GM12875 (cell line): ENCODE measurements at regions not wholly inside any gene's neighbourhood (a gene's known extent, or its start where the extent isn't known, plus 50 kb on each side); places are given as distances from the start of the nearest gene placed in this dataset.

Experiments used
- H3K4me3 ChIP-seq: one replicate; pipeline ENCODE4 v1.5.1; 2011; ENCODE audit warnings: low read depth, low read length, control low read depth
- TF ChIP-seq, protein P1 (sequence below): IDR thresholded peaks from 2 replicates; pipeline ENCODE4 v1.5.1; 2011; ENCODE audit warnings: low read depth, mild to moderate bottlenecking, control low read depth, inconsistent platforms, low read length, moderate library complexity, borderline replicate concordance; ENCODE audit not compliant: insufficient read depth

DNA sequence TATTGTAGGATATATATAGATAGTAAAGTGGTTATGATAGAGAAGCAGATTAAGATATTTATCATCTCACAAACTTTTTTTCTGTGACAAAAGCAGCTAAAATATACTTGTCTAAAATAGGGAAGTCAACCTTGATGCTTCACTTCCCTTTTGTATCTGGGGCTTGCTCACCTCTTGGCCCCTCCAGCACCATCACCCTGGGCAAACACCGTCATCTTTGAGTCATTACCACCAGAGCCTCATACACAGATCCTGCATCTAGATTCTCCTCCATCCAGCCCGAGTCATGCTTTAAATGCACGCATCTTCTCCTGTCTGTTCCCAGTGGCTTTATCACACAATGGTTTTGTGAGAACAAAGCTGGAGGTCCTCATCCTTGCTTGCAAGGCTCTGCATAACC, 1062.7 kb upstream of the EEF2KMT start:
- no peak overlapping the region for H3K4me3 ChIP-seq
- TF ChIP-seq, protein P1, sequence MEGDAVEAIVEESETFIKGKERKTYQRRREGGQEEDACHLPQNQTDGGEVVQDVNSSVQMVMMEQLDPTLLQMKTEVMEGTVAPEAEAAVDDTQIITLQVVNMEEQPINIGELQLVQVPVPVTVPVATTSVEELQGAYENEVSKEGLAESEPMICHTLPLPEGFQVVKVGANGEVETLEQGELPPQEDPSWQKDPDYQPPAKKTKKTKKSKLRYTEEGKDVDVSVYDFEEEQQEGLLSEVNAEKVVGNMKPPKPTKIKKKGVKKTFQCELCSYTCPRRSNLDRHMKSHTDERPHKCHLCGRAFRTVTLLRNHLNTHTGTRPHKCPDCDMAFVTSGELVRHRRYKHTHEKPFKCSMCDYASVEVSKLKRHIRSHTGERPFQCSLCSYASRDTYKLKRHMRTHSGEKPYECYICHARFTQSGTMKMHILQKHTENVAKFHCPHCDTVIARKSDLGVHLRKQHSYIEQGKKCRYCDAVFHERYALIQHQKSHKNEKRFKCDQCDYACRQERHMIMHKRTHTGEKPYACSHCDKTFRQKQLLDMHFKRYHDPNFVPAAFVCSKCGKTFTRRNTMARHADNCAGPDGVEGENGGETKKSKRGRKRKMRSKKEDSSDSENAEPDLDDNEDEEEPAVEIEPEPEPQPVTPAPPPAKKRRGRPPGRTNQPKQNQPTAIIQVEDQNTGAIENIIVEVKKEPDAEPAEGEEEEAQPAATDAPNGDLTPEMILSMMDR: no peak

GRCh38 chr16:6157806-6158205, 1060.2 kb upstream of the EEF2KMT start:
- no peak overlapping the region for H3K4me3 ChIP-seq
- TF ChIP-seq, protein P1: no peak

DNA sequence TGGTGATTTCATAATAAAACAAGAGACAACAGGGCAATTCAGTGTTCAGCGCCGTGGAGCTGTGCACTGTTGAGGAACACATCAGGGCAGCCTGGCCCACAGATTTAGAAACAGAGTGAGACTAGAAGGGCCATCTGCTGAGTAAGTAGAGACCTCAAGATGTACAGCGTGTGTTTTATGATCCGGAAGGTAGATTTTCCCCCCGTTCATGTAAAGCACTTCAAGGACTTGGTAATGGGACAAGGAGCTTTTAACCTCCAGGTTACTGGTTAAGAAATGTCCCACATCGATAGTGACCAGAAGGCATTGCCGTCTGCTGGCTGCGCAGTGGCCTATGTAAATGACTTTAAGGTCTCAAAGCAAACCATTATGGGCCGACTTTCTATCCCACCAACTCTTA, 1057.7 kb upstream of the EEF2KMT start:
- no peak overlapping the region for H3K4me3 ChIP-seq
- TF ChIP-seq, protein P1: no peak

GRCh38 chr16:6153901-6154300, 1056.3 kb upstream of the EEF2KMT start:
- no peak overlapping the region for H3K4me3 ChIP-seq
- TF ChIP-seq, protein P1: no peak

DNA sequence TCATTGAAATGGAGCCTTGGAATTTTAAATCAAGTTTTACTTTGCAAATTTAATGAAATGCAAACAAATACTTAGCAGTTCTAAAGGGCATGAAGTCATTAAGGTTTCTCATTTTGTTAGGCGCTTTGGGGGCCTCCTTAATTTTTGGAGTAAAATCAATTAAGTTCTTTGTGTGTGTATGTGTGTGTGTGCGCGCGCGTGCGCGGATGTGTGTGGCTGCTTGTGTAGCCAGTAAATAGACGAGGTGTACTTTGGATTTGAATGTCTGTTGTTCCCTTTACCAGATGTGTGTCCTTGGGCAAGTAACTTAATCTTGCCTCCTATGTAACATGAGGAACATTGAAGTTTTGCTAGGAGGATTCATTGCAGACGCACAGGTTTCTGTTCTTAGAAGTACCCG, 1051.4 kb upstream of the EEF2KMT start:
- H3K4me3 ChIP-seq: no peak overlapping the region
- TF ChIP-seq, protein P1: no peak

DNA sequence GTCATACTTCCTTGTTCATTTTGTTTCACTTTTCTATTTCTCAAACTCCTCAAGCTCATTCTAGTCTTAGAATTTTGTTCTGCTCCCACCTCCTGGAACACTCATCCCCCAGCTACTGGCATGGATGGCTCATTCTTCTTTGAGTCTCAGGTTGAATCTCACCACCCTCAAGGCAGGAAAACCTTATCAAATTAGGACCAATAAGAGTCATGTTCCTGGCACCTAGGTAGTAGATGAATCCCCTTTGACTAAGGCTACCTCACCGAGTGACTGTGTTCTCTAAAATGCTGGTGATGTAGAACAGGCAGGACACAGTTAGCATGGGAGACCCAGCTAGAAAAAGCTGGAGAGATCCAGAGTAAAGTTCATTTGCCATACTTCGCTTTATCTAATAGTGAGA, 1050.8 kb upstream of the EEF2KMT start:
- TF ChIP-seq, protein P1: no peak

DNA sequence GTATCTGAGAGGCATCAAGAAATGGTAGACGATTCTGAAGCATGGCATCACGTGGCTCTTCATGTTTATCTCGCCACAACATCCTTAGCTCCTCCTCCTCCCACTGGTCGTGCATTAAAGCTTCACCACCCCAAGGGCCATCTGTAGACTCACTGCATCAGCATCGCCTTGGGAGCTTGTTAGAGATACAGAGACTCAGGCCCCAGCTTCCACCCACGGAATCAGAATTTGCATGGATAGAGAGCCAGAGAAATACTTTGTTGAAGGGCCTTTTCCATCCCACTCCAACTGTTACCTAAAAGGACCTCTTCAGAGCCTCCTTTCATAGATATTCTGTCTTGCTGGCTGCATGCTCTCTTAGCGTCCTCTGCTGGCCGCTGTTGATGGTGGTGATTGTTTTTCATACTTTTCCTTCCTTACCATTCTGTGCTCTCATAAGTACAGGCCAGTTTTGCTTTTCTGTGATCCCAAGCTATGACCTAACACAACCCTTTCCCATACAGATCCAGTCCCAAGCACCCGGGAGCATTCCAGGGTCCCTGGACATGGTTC, 1049.4 kb upstream of the EEF2KMT start:
- no peak overlapping the region for H3K4me3 ChIP-seq
- TF ChIP-seq, protein P1: no peak

More for the DNA sequence above, 1050.8 kb upstream of the EEF2KMT start:
- no peak overlapping the region for H3K4me3 ChIP-seq
